ENCODE measurements at regions not wholly inside any gene's neighbourhood (a gene's known extent, or its start where the extent isn't known, plus 50 kb on each side); places are given as distances from the start of the nearest gene placed in this dataset.
A peak's percentile ranks its signal among the peaks of the same experiment; 100 is the strongest.
"Not testable (repeated sequence)": the region's sequence is repeated elsewhere in the genome, so short reads cannot be mapped to it uniquely, and the experiment has no call there.

DNA sequence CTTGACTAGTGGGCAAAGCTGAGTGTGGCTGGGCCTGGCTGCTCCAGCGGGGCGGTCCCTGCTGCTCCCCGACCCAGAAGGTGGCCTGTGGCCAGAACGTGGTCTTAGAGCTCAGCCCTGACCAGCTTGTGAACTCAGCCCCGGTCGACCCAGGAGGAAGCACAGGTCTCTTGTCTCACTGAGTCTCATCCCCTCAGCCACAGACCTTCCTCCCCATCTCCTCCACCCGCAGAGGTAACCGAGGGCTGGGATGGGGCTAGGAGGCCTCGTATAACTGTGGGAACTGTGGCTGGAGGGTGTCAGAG is 546.2 kb upstream of the B3GAT1 start:
- H3K27me3 Mint-ChIP-seq (ENCODE audit: low read depth) = no peaks in the 10 kb centered on the region
- TF ChIP-seq, protein P1, sequence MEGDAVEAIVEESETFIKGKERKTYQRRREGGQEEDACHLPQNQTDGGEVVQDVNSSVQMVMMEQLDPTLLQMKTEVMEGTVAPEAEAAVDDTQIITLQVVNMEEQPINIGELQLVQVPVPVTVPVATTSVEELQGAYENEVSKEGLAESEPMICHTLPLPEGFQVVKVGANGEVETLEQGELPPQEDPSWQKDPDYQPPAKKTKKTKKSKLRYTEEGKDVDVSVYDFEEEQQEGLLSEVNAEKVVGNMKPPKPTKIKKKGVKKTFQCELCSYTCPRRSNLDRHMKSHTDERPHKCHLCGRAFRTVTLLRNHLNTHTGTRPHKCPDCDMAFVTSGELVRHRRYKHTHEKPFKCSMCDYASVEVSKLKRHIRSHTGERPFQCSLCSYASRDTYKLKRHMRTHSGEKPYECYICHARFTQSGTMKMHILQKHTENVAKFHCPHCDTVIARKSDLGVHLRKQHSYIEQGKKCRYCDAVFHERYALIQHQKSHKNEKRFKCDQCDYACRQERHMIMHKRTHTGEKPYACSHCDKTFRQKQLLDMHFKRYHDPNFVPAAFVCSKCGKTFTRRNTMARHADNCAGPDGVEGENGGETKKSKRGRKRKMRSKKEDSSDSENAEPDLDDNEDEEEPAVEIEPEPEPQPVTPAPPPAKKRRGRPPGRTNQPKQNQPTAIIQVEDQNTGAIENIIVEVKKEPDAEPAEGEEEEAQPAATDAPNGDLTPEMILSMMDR (IDR thresholded peaks at IDR 0.05) = no peak
- DNase-seq (ENCODE audit: low spot score) = peak; percentile 73
- H3K27ac Mint-ChIP-seq (ENCODE audit: unreplicated experiment) = no peak overlapping the region
- peaks cover 3% of the 10 kb centered on the region for H3K9me3 Mint-ChIP-seq (ENCODE audit: low read depth)
- no peak overlapping the region for H3K4me3 Mint-ChIP-seq (ENCODE audit: unreplicated experiment)
- H3K36me3 Mint-ChIP-seq (ENCODE audit: low read depth) = no peaks in the 10 kb centered on the region
- H3K4me1 Mint-ChIP-seq (ENCODE audit: low read depth) = no peaks in the 10 kb centered on the region

DNA sequence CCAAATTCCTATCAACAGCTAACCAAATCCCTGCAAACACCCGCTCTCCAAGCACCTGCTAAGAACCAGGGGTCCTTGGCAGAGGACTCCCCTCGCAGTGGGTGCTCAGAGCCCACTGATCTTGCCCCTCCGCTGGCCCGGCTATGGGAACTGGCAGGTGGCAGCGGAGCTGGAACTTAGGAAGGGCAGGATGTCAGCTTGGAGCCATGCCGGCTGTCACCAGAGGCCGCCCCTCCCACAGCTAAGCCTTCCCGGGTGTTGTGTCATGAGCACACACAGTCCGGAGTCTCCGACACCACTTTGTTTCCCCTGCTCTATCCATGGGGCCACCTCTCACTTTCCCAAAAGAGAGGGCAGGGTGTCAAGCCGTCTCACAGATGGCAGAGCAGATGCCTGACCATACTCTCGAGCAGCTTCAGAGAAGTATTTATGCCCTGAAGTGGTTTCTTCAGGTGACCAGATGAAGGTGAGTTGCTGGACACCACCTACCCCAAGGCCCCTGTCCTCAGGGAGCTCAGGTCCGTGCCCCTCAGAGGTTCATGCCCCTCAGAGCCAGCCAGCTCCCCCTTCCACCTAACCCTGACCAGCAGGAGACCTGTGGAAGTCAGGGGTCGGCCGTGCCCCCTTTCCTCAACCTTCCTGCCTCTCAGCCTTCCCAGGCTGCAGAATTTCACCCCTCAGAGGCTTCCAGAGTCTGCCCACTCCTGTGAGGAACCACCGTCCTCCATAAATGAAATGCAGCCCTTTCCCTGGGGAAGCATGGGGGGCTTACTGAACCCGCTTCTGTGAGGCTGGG is 545.7 kb upstream of the B3GAT1 start:
- Mint-ChIP-seq H3K27me3 (ENCODE audit: low read depth) (no peaks in the 10 kb centered on the region), H3K4me3 (ENCODE audit: unreplicated experiment) (no peak overlapping the region), H3K36me3 (ENCODE audit: low read depth) (no peaks in the 10 kb centered on the region), H3K9me3 (ENCODE audit: low read depth) (peaks cover 3% of the 10 kb centered on the region), H3K4me1 (ENCODE audit: low read depth) (no peaks in the 10 kb centered on the region), H3K27ac (ENCODE audit: unreplicated experiment) (no peak overlapping the region)
- peak; percentile 72 for DNase-seq (ENCODE audit: low spot score)
- TF ChIP-seq, protein P1 (IDR thresholded peaks at IDR 0.05) = no peak

DNA sequence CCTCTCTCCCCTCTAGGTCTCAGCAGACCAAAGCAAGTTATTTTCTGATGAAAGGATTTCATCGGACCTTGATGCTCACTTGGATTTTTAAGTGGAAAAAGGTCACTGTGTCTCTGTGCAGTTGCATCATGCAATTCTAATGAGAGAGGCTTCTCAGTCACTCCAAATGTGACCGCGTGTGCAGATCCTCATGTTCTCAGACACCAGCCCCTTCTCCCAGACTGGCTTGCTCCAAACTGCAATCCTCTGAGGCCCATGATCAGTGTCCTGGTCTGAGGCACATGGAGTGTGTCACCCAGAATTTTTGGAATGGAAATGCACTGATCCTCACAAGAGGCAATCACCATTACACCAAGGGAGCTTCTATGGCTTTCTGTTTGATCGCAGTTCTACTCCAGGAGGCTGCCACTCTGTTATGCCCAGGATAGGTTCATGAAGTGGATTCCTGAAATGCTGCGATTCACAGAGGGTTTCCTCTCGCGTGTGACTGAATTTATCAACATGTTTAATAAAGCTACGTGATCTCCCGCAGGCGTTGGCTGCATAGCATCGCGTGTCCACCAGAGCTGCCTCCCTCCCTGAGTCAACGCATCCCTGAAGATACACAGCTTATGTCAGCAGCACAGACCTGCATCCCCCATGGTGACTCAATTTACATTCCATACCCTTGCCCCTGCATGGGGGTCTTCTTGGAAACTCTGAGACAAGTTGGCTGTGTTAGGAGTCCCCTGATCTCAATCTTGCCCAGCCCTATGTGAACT is 544.6 kb upstream of the B3GAT1 start:
- H3K27ac Mint-ChIP-seq (ENCODE audit: unreplicated experiment) = no peak overlapping the region
- TF ChIP-seq, protein P1 (IDR thresholded peaks at IDR 0.05) = no peak
- no peaks in the 10 kb centered on the region for H3K9me3 Mint-ChIP-seq (ENCODE audit: low read depth)
- H3K36me3 Mint-ChIP-seq (ENCODE audit: low read depth) = no peaks in the 10 kb centered on the region
- no peaks in the 10 kb centered on the region for H3K27me3 Mint-ChIP-seq (ENCODE audit: low read depth)
- H3K4me1 Mint-ChIP-seq (ENCODE audit: low read depth) = peaks cover 2% of the 10 kb centered on the region
- DNase-seq (ENCODE audit: low spot score) = no peak
- H3K4me3 Mint-ChIP-seq (ENCODE audit: unreplicated experiment) = no peak overlapping the region

DNA sequence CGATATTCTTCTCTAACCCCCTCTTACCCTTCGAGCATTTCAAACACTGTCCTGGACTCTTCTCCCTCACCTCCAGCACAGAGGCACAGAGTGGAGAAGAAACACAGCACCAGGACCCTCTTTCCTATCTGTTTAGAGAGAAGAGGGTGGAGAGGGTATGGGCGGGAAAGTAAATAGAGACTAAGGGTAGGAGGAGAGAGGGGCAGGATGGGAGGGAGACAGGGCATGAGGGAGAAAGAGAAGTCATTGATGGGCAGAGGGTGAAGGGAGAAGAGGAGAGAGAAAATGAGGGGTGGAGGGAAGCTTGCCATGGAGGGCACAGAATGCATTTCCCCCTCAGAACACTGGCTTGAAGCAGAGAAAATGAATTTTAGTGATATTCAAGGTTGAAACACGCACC is 543.9 kb upstream of the B3GAT1 start:
- not testable (repeated sequence) for H3K4me1 Mint-ChIP-seq (ENCODE audit: low read depth); H3K9me3 Mint-ChIP-seq (ENCODE audit: low read depth); H3K4me3 Mint-ChIP-seq (ENCODE audit: unreplicated experiment); H3K36me3 Mint-ChIP-seq (ENCODE audit: low read depth); H3K27ac Mint-ChIP-seq (ENCODE audit: unreplicated experiment); H3K27me3 Mint-ChIP-seq (ENCODE audit: low read depth); DNase-seq (ENCODE audit: low spot score)

DNA sequence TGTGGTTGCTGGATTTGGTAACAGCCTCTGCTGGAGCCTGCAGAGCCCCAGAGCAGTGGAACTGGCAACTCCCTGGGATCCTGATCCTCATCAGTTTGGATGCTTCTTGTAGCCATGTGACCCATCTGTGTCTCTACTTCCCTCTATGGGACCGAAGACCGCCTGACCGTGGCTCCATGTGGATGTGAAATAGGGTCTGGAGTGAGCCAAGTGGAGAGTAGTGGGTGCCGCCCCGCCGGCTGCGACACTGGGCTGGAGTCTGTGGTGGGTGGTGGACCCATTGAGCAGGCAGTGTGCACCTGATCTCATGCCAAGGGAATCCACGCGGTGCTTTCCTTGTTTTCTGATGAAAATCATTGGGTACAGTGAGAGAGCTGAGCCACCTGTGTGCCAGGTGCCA is 543.2 kb upstream of the B3GAT1 start:
- H3K27ac Mint-ChIP-seq (ENCODE audit: unreplicated experiment) = no peak overlapping the region
- no peak for DNase-seq (ENCODE audit: low spot score)
- H3K4me3 Mint-ChIP-seq (ENCODE audit: unreplicated experiment) = no peak overlapping the region
- H3K4me1 Mint-ChIP-seq (ENCODE audit: low read depth) = peaks cover 16% of the 10 kb centered on the region
- H3K9me3 Mint-ChIP-seq (ENCODE audit: low read depth) = no peaks in the 10 kb centered on the region
- no peaks in the 10 kb centered on the region for H3K36me3 Mint-ChIP-seq (ENCODE audit: low read depth)
- TF ChIP-seq, protein P1 (IDR thresholded peaks at IDR 0.05) = no peak
- H3K27me3 Mint-ChIP-seq (ENCODE audit: low read depth) = no peaks in the 10 kb centered on the region

DNA sequence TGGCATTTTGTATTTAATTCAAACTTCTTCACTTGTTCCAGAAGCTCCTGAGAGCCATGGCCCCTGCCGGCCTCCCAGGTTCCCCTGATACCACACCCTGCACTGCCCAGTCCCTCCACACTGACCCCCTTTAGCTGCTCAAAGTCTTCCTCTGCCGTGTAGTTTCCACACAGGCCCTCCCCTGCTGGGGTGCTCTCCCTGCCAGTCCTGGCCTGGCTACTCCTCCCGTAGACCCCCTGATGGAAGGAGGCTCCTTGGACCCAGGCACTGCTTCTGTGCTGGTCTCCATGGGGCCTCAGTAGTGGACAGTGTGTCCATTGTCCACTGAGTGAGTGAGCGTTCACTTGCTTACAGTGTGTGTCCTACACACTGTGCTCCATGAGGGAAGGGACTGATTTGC is 542.4 kb upstream of the B3GAT1 start:
- H3K4me1 Mint-ChIP-seq (ENCODE audit: low read depth) = peaks cover 24% of the 10 kb centered on the region
- H3K27me3 Mint-ChIP-seq (ENCODE audit: low read depth); H3K27ac Mint-ChIP-seq (ENCODE audit: unreplicated experiment); H3K9me3 Mint-ChIP-seq (ENCODE audit: low read depth); H3K36me3 Mint-ChIP-seq (ENCODE audit: low read depth); DNase-seq (ENCODE audit: low spot score); H3K4me3 Mint-ChIP-seq (ENCODE audit: unreplicated experiment): not testable (repeated sequence)

DNA sequence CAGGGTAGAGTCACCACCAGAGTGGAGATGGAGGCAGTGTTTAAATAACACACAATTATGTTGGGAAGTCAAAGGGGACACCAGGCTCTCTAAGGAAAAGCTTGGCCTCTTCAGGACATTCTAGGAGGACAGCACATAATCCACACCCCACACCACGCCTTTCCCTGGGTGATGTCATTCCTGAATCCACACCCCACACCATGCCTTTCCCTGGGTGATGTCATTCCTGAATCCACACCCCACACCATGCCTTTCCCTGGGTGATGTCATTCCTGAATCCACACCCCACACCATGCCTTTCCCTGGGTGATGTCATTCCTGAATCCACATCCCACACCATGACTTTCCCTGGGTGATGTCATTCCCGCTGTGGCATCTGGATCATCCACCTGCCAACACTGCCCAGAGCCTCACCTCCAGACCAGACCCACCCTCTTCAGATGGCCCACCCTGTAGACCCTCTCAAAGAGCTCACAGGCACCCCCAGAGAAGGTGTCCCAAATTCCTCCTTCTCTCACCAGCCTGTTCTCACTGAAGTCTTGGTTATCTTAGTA is 541.5 kb upstream of the B3GAT1 start:
- not testable (repeated sequence) for H3K27me3 Mint-ChIP-seq (ENCODE audit: low read depth); H3K4me3 Mint-ChIP-seq (ENCODE audit: unreplicated experiment); H3K9me3 Mint-ChIP-seq (ENCODE audit: low read depth); H3K36me3 Mint-ChIP-seq (ENCODE audit: low read depth); H3K27ac Mint-ChIP-seq (ENCODE audit: unreplicated experiment); DNase-seq (ENCODE audit: low spot score)
- H3K4me1 Mint-ChIP-seq (ENCODE audit: low read depth) = peaks cover 34% of the 10 kb centered on the region

All from chondrocyte (in vitro differentiated cells).